HepG2 (cell line): ENCODE measurements at regions not wholly inside any gene's neighbourhood (a gene's known extent, or its start where the extent isn't known, plus 50 kb on each side); places are given as distances from the start of the nearest gene placed in this dataset.
"Not testable (repeated sequence)": the region's sequence is repeated elsewhere in the genome, so short reads cannot be mapped to it uniquely, and the experiment has no call there.

ENCODE experiments used
- ATAC-seq: fragments of 200-7000 bp; cut with Tn5 transposase; 3 replicates; pipeline ENCODE4 v1.9.1; 2020; ENCODE audit warnings: mild to moderate bottlenecking, moderate library complexity
- BruUV-seq: library from RNA; stranded (reverse); fragments of 400-500 nt; replicated peaks from 2 replicates; lab custom pipeline; 2021; lab: Mats Ljungman, UMichigan
- CTCF ChIA-PET: fragments of 300-600 bp; formaldehyde crosslinking; extraction: SDS; loops from one replicate; lab custom pipeline; 2021; ENCODE audit warnings: low total read pairs, inconsistent platforms, low intra/inter-chr PET ratio; lab: Yijun Ruan, JAX
- POLR2A ChIA-PET: fragments of 350-600 bp; sonication (Branson Sonifier 250); formaldehyde crosslinking; loops from one replicate; lab custom pipeline; 2020; ENCODE audit warnings: antibody characterized with exemption, inconsistent platforms; lab: Yijun Ruan, JAX
- DNase-seq: peaks from one replicate; pipeline ENCODE4 v3.0.0-alpha.2; 2015; ENCODE audit warnings: low spot score
- FAIRE-seq: peaks from 3 replicates; lab custom pipeline; 2011; peaks lifted over from hg19 to GRCh38; lab: Jason Lieb, UNC
- H2AFZ ChIP-seq: one replicate; pipeline ENCODE4 v1.6.1; 2011; ENCODE audit warnings: low read length, inconsistent platforms
- H3K27ac ChIP-seq: fragments of 300-600 bp; 3 replicates; pipeline ENCODE4 v1.8.0; 2011; ENCODE audit warnings: mixed run types, mild to moderate bottlenecking, mixed read lengths, low read length, inconsistent platforms; ENCODE audit not compliant: insufficient read depth; ENCODE audit errors: extremely low read length
- H3K27me3 ChIP-seq, 2 experiments: fragments of 200-600 bp in 1 of 2; 2 replicates in 1 of 2; 3 replicates in 1 of 2; pipeline versions ENCODE4 v1.6.0 to v1.8.0; 2011; ENCODE audit warnings: low read length in 2 of 2, mild to moderate bottlenecking in 2 of 2, moderate library complexity in 2 of 2, inconsistent platforms in 1 of 2; ENCODE audit not compliant: insufficient read depth in 2 of 2, control insufficient read depth in 1 of 2
- H3K36me3 ChIP-seq, 2 experiments: fragments of 200-600 bp in 1 of 2; replicated peaks in 1 of 2; 2 replicates in 1 of 2; 3 replicates in 1 of 2; pipeline versions ENCODE4 v1.5.1 to v1.8.0; 2011; ENCODE audit warnings: low read length in 2 of 2, inconsistent platforms in 1 of 2; ENCODE audit not compliant: insufficient read depth in 2 of 2, control insufficient read depth in 1 of 2
- H3K4me1 ChIP-seq: 2 replicates; pipeline ENCODE4 v1.5.1; 2012; ENCODE audit warnings: low read length, inconsistent platforms; ENCODE audit not compliant: insufficient read depth
- H3K4me2 ChIP-seq: 2 replicates; pipeline ENCODE4 v1.6.0; 2011; ENCODE audit warnings: low read depth, low read length, inconsistent platforms
- H3K4me3 ChIP-seq, 3 experiments: fragments of 200-600 bp in 1 of 3; sonication (generic), shearing (Covaris generic) in 1 of 3; replicated peaks in 1 of 3; 2 replicates each; pipeline ENCODE4 v1.5.1; 2011 to 2016; ENCODE audit warnings: low read length in 3 of 3, inconsistent platforms in 2 of 3, low read depth in 2 of 3, mild to moderate bottlenecking in 2 of 3, control low read depth in 1 of 3, mixed read lengths in 1 of 3; ENCODE audit not compliant: insufficient read depth in 1 of 3
- H3K79me2 ChIP-seq: one replicate; pipeline ENCODE4 v1.6.1; 2011; ENCODE audit warnings: low read length, inconsistent platforms; ENCODE audit not compliant: insufficient read depth
- H3K9ac ChIP-seq: 2 replicates; pipeline ENCODE4 v1.6.0; 2011; ENCODE audit warnings: mild to moderate bottlenecking, low read depth, low read length, inconsistent platforms; ENCODE audit not compliant: insufficient read depth
- H3K9me3 ChIP-seq: 2 replicates; pipeline ENCODE4 v1.5.1; 2012; ENCODE audit warnings: mild to moderate bottlenecking, low read length
- H4K20me1 ChIP-seq: 2 replicates; pipeline ENCODE4 v1.6.0; 2011; ENCODE audit warnings: inconsistent platforms, mild to moderate bottlenecking, low read length, moderate library complexity; ENCODE audit not compliant: insufficient read depth
- FOXA3 ChIP-seq: IDR thresholded peaks from 2 replicates; pipeline ENCODE4 v1.6.1; 2016; ENCODE audit warnings: missing genetic modification reagents, missing compliant biosample characterization
- HOMEZ ChIP-seq: IDR thresholded peaks from 2 replicates; pipeline ENCODE4 v1.6.1; 2016; ENCODE audit warnings: low read depth
- NCOA2 ChIP-seq: sonication (generic); formaldehyde crosslinking; IDR thresholded peaks from 2 replicates; pipeline ENCODE4 v1.8.0; 2022; ENCODE audit warnings: inconsistent platforms
- RARA ChIP-seq: IDR thresholded peaks from 2 replicates; pipeline ENCODE4 v1.6.1; 2016; ENCODE audit warnings: missing genetic modification reagents, missing compliant biosample characterization
- RXRB ChIP-seq: IDR thresholded peaks from 2 replicates; pipeline ENCODE4 v1.6.1; 2016; ENCODE audit warnings: borderline replicate concordance, missing genetic modification reagents, missing compliant biosample characterization
- SOX13 ChIP-seq, 3 experiments: fragments of 450-650 bp in 1 of 3; sonication (generic) in 1 of 3; formaldehyde crosslinking in 1 of 3; IDR thresholded peaks in 2 of 3; conservative IDR thresholded peaks in 1 of 3; 2 replicates each; pipeline versions ENCODE4 v1.5.0 to v1.6.1; 2016 to 2020; ENCODE audit warnings: antibody characterized with exemption in 1 of 3, mild to moderate bottlenecking in 1 of 3, missing compliant biosample characterization in 1 of 3, missing genetic modification reagents in 1 of 3, moderate library complexity in 1 of 3
- SOX5 ChIP-seq: IDR thresholded peaks from 2 replicates; pipeline ENCODE4 v1.6.1; 2016; ENCODE audit warnings: borderline replicate concordance
- THRA ChIP-seq: sonication (generic); formaldehyde crosslinking; IDR thresholded peaks from 2 replicates; pipeline ENCODE4 v1.4.0; 2020; ENCODE audit warnings: missing genetic modification reagents, borderline replicate concordance
- WGBS: methylation state at CpG from one replicate; pipeline ENCODE4 v1.1.6; 2017; ENCODE audit warnings: low lambda C conversion rate; 5-methylcytosine and 5-hydroxymethylcytosine counted together
- in situ Hi-C: cut with HindIII; loops from 2 replicates; pipeline ENCODE4 v1.10.0; 2017; ENCODE audit warnings: low pct_unique_long_range_greater_than_20kb; ENCODE audit not compliant: extremely low pct_ligation_motif_present
- intact Hi-C: fragments of 100-400 bp; cut with micrococcal nuclease; formaldehyde crosslinking; loops from one replicate; pipeline ENCODE4 v1.10.0; 2022; ENCODE audit not compliant: unreplicated experiment
- TF ChIP-seq, protein P1 (sequence below), 2 experiments: sonication (generic) in 1 of 2; formaldehyde crosslinking in 1 of 2; IDR thresholded peaks; 2 replicates each; pipeline versions ENCODE4 v1.4.0 to v1.6.1; 2016 to 2020; ENCODE audit warnings: borderline replicate concordance in 1 of 2, low read depth in 1 of 2, mild to moderate bottlenecking in 1 of 2, missing genetic modification reagents in 1 of 2
- TF ChIP-seq, protein P2 (sequence below): sonication (generic); formaldehyde crosslinking; conservative IDR thresholded peaks from 2 replicates; pipeline ENCODE4 v1.4.0; 2020; ENCODE audit warnings: mild to moderate bottlenecking, missing genetic modification reagents, moderate library complexity

DNA sequence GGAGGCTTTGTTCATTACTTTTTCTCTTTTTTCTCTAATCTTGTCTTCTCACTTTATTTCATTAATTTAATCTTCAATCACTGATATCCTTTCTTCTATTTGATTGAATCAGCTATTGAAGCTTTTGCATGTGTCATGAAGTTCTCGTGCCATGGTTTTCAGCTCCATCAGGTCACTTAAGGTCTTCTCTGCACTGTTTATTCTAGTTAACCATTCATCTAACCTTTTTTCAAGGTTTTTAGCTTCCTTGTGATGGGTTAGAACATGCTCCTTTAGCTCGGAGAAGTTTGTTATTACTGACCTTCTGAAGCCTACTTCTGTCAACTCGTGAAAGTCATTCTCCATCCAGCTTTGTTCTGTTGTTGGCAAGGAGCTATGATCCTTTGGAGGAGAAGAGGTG, 695.0 kb upstream of the CDH6 start:
- WGBS = 10% methylated on average over 3 of the region's 3 CpGs
- peak; percentile 10 for DNase-seq
- intact Hi-C loops; H2AFZ ChIP-seq; H3K36me3 ChIP-seq; H4K20me1 ChIP-seq; FAIRE-seq; H3K9me3 ChIP-seq; ATAC-seq; H3K27me3 ChIP-seq; in situ Hi-C loops; H3K9ac ChIP-seq; H3K4me3 ChIP-seq; H3K79me2 ChIP-seq; BruUV-seq; TF ChIP-seq SOX13 (IDR thresholded peaks at IDR 0.05): not testable (repeated sequence)
- POLR2A ChIA-PET = interaction anchor here (1.2 to 2.1 kb wide), 2 partner anchors 105 to 107 kb away, joined by 3 to 9 read pairs; no protein-coding TSS in a partner anchor
- CTCF ChIA-PET = interaction anchor here (0.9 kb wide), 1 partner anchor 97 kb away, joined by 3 read pairs; no protein-coding TSS in a partner anchor
- Histone ChIP-seq H3K4me1 (peaks cover 55% of the 10 kb centered on the region), H3K4me2 (peak overlapping the region; percentile 44; the same call in 1 of the 2 replicates), H3K27ac (peak overlapping the region; percentile 32)
- TF ChIP-seq RARA (0 out of 2 replicates have a peak, but pooled peaks have one; percentile 12), FOXA3 (CRISPR knock-in tag) (0 out of 2 replicates have a peak, but pooled peaks have one; percentile 9), NCOA2 (CRISPR knock-in tag) (peak; percentile 16; the same call in 1 of the 2 replicates), SOX13 (CRISPR knock-in tag; conservative IDR thresholded peaks at IDR 0.05 in 1 of 2, IDR thresholded peaks at IDR 0.05 in 1 of 2) (0 out of 4 replicates have a peak, but pooled peaks of 1 of the 2 experiments have one; percentile 19), SOX5 (CRISPR knock-in tag) (peak; percentile 18; the same call in 1 of the 2 replicates), HOMEZ (CRISPR knock-in tag) (0 out of 2 replicates have a peak, but pooled peaks have one; percentile 34), RXRB (CRISPR knock-in tag) (peak; percentile 90), THRA (CRISPR knock-in tag) (peak; percentile 95; the same call in 1 of the 2 replicates)
- TF ChIP-seq, protein P1, sequence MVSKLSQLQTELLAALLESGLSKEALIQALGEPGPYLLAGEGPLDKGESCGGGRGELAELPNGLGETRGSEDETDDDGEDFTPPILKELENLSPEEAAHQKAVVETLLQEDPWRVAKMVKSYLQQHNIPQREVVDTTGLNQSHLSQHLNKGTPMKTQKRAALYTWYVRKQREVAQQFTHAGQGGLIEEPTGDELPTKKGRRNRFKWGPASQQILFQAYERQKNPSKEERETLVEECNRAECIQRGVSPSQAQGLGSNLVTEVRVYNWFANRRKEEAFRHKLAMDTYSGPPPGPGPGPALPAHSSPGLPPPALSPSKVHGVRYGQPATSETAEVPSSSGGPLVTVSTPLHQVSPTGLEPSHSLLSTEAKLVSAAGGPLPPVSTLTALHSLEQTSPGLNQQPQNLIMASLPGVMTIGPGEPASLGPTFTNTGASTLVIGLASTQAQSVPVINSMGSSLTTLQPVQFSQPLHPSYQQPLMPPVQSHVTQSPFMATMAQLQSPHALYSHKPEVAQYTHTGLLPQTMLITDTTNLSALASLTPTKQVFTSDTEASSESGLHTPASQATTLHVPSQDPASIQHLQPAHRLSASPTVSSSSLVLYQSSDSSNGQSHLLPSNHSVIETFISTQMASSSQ (IDR thresholded peaks at IDR 0.05; ENCODE audit: low read depth) = 0 out of 2 replicates have a peak, but pooled peaks have one; percentile 15
- TF ChIP-seq, protein P1 (CRISPR knock-in tag; IDR thresholded peaks at IDR 0.05; ENCODE audit: borderline replicate concordance) = not testable (repeated sequence)
- TF ChIP-seq, protein P2, sequence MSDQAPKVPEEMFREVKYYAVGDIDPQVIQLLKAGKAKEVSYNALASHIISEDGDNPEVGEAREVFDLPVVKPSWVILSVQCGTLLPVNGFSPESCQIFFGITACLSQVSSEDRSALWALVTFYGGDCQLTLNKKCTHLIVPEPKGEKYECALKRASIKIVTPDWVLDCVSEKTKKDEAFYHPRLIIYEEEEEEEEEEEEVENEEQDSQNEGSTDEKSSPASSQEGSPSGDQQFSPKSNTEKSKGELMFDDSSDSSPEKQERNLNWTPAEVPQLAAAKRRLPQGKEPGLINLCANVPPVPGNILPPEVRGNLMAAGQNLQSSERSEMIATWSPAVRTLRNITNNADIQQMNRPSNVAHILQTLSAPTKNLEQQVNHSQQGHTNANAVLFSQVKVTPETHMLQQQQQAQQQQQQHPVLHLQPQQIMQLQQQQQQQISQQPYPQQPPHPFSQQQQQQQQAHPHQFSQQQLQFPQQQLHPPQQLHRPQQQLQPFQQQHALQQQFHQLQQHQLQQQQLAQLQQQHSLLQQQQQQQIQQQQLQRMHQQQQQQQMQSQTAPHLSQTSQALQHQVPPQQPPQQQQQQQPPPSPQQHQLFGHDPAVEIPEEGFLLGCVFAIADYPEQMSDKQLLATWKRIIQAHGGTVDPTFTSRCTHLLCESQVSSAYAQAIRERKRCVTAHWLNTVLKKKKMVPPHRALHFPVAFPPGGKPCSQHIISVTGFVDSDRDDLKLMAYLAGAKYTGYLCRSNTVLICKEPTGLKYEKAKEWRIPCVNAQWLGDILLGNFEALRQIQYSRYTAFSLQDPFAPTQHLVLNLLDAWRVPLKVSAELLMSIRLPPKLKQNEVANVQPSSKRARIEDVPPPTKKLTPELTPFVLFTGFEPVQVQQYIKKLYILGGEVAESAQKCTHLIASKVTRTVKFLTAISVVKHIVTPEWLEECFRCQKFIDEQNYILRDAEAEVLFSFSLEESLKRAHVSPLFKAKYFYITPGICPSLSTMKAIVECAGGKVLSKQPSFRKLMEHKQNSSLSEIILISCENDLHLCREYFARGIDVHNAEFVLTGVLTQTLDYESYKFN (CRISPR knock-in tag) = 0 out of 2 replicates have a peak, but pooled peaks have one; percentile 35
